GM23338 (cell line): ENCODE measurements at regions not wholly inside any gene's neighbourhood (a gene's known extent, or its start where the extent isn't known, plus 50 kb on each side); places are given as distances from the start of the nearest gene placed in this dataset.

Source experiments
- ATAC-seq: fragments of 200-7000 bp; cut with Tn5 transposase; 3 replicates; pipeline ENCODE4 v1.9.1; 2020
- DNase-seq: peaks from one replicate; pipeline ENCODE4 v3.0.0-alpha.2; 2015; ENCODE audit warnings: low spot score
- H2AFZ ChIP-seq: fragments of 200-600 bp; sonication (generic); 2 replicates; pipeline ENCODE4 v1.8.0; 2016; ENCODE audit warnings: antibody characterized with exemption, mild to moderate bottlenecking, moderate library complexity
- H3F3A ChIP-seq: fragments of 200-600 bp; sonication (generic); replicated peaks from 2 replicates; pipeline ENCODE4 v1.8.0; 2017; ENCODE audit warnings: antibody characterized with exemption, mixed run types, low read depth
- H3K27ac ChIP-seq: fragments of 200-600 bp; sonication (generic); 2 replicates; pipeline ENCODE4 v1.6.1; 2016; ENCODE audit warnings: low read depth
- H3K27me3 ChIP-seq: fragments of 200-600 bp; sonication (generic); 2 replicates; pipeline ENCODE4 v1.8.0; 2016; ENCODE audit warnings: mild to moderate bottlenecking, mixed run types, moderate library complexity; ENCODE audit not compliant: insufficient read depth
- H3K36me3 ChIP-seq: fragments of 200-600 bp; sonication (generic); 2 replicates; pipeline ENCODE4 v1.8.0; 2016; ENCODE audit warnings: mild to moderate bottlenecking; ENCODE audit not compliant: insufficient read depth
- H3K4me1 ChIP-seq: fragments of 200-600 bp; sonication (generic); 2 replicates; pipeline ENCODE4 v1.8.0; 2016; ENCODE audit warnings: mild to moderate bottlenecking, moderate library complexity; ENCODE audit not compliant: insufficient read depth
- H3K4me2 ChIP-seq: fragments of 200-600 bp; sonication (generic); 2 replicates; pipeline ENCODE4 v1.7.1; 2017; ENCODE audit warnings: mixed run types
- H3K4me3 ChIP-seq: fragments of 200-600 bp; sonication (generic); 2 replicates; pipeline ENCODE4 v1.6.1; 2016; ENCODE audit warnings: mixed run types
- H3K79me2 ChIP-seq: fragments of 200-600 bp; sonication (generic); replicated peaks from 2 replicates; pipeline ENCODE4 v1.8.0; 2017; ENCODE audit warnings: mild to moderate bottlenecking; ENCODE audit not compliant: insufficient read depth
- H3K9me2 ChIP-seq: fragments of 200-600 bp; sonication (generic); 2 replicates; pipeline ENCODE4 v1.8.0; 2017; ENCODE audit not compliant: insufficient read depth
- H4K20me1 ChIP-seq: fragments of 200-600 bp; sonication (generic); replicated peaks from 2 replicates; pipeline ENCODE4 v1.8.0; 2017; ENCODE audit warnings: mild to moderate bottlenecking; ENCODE audit not compliant: insufficient read depth
- H3K27ac Mint-ChIP-seq: 2 replicates; pipeline ENCODE4 v1.8.0; 2020; ENCODE audit warnings: inconsistent platforms, mild to moderate bottlenecking, moderate library complexity, mixed read lengths
- H3K27me3 Mint-ChIP-seq: 3 replicates; pipeline ENCODE4 v1.8.0; 2022; ENCODE audit warnings: low read depth, mild to moderate bottlenecking, moderate library complexity, mixed read lengths, inconsistent platforms; ENCODE audit not compliant: insufficient read depth, poor library complexity
- H3K36me3 Mint-ChIP-seq: 3 replicates; pipeline ENCODE4 v1.8.0; 2021; ENCODE audit warnings: low read depth, mild to moderate bottlenecking, inconsistent platforms, moderate library complexity, mixed read lengths
- H3K4me1 Mint-ChIP-seq: 3 replicates; pipeline ENCODE4 v1.8.0; 2020; ENCODE audit warnings: mild to moderate bottlenecking, inconsistent platforms, mixed read lengths
- H3K4me3 Mint-ChIP-seq: 3 replicates; pipeline ENCODE4 v1.8.0; 2021; ENCODE audit warnings: moderate library complexity, mild to moderate bottlenecking, inconsistent platforms, mixed read lengths
- H3K9me3 Mint-ChIP-seq: 3 replicates; pipeline ENCODE4 v1.8.0; 2020; ENCODE audit warnings: moderate library complexity, mild to moderate bottlenecking, inconsistent platforms, mixed read lengths
- CREB1 ChIP-seq: fragments of 250-450 bp; sonication (Bioruptor Pico); IDR thresholded peaks from 2 replicates; pipeline ENCODE4 v1.5.0; 2020; ENCODE audit warnings: low read depth, mild to moderate bottlenecking, moderate library complexity
- EZH2 ChIP-seq: fragments of 200-600 bp; sonication (generic); IDR thresholded peaks from one replicate; pipeline ENCODE4 v1.8.0; 2017; ENCODE audit warnings: antibody characterized with exemption, mild to moderate bottlenecking, low read depth; ENCODE audit not compliant: unreplicated experiment
- EZH2phosphoT487 ChIP-seq: fragments of 200-600 bp; sonication (generic); IDR thresholded peaks from one replicate; pipeline ENCODE4 v1.8.1; 2018; ENCODE audit warnings: antibody characterized with exemption; ENCODE audit not compliant: unreplicated experiment
- JUNB ChIP-seq: IDR thresholded peaks from one replicate; pipeline ENCODE4 v1.6.1; 2016; ENCODE audit warnings: antibody characterized with exemption; ENCODE audit not compliant: unreplicated experiment
- NANOG ChIP-seq: IDR thresholded peaks from 2 replicates; pipeline ENCODE4 v1.6.1; 2016; ENCODE audit warnings: antibody characterized with exemption, borderline replicate concordance
- POLR2AphosphoS5 ChIP-seq: IDR thresholded peaks from 2 replicates; pipeline ENCODE4 v1.6.1; 2016; ENCODE audit warnings: antibody characterized with exemption, low read depth
- STAT1 ChIP-seq: IDR thresholded peaks from one replicate; pipeline ENCODE4 v1.6.1; 2016; ENCODE audit warnings: antibody characterized with exemption; ENCODE audit not compliant: unreplicated experiment
- ZNF114 ChIP-seq: fragments of 250-450 bp; sonication (Bioruptor Pico); IDR thresholded peaks from 2 replicates; pipeline ENCODE4 v1.5.0; 2020; ENCODE audit warnings: mild to moderate bottlenecking, moderate library complexity
- ZNF331 ChIP-seq: fragments of 250-450 bp; sonication (Bioruptor Pico); IDR thresholded peaks from 2 replicates; pipeline ENCODE4 v1.5.0; 2020; ENCODE audit warnings: low read depth, mild to moderate bottlenecking, moderate library complexity
- TF ChIP-seq, protein P1 (sequence below): fragments of 250-450 bp; sonication (Bioruptor Pico); IDR thresholded peaks from 2 replicates; pipeline ENCODE4 v1.5.0; 2020; ENCODE audit warnings: mild to moderate bottlenecking, moderate library complexity
- TF ChIP-seq, protein P2 (sequence below): IDR thresholded peaks from 2 replicates; pipeline ENCODE4 v1.6.1; 2016; ENCODE audit warnings: antibody characterized with exemption
- TF ChIP-seq, protein P3 (sequence below), 2 experiments: fragments of 200-600 bp in 1 of 2; sonication (generic) in 1 of 2; conservative IDR thresholded peaks; 2 replicates each; pipeline versions ENCODE4 v1.5.1 to v1.6.1; 2016 to 2017; ENCODE audit warnings: antibody characterized with exemption in 2 of 2, low read depth in 2 of 2, mild to moderate bottlenecking in 2 of 2, moderate library complexity in 1 of 2
- TF ChIP-seq, protein P4 (sequence below): IDR thresholded peaks from one replicate; pipeline ENCODE4 v1.6.1; 2018; ENCODE audit warnings: antibody characterized with exemption; ENCODE audit not compliant: unreplicated experiment

DNA sequence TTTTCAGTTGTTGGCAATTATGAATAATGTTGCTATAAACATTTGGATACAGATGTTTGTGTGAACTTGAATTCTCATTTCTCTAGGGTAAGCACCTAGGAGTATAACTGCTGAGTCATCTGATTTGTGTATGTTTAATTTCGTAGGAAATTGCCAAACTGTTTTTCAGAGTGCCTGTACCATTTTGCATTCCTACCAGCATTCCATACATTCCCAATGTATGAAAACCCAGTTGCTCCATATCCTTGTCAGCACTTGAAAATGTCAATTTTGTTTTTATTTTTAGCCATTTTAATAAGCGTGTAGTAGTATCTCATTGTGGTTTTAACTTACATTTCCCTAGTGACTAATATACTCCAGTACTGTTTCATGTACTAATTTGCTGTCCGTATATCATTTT, 98.5 kb upstream of the TSC22D2 start:
- no peak overlapping the region for H3K27ac ChIP-seq
- Mint-ChIP-seq H3K27me3 (peaks cover 6% of the 10 kb centered on the region), H3K9me3 (no peaks in the 10 kb centered on the region), H3K4me1 (no peaks in the 10 kb centered on the region; the same call in 2 of the 3 replicates), H3K36me3 (no peaks in the 10 kb centered on the region), H3K27ac (no peak overlapping the region), H3K4me3 (no peak overlapping the region)
- ATAC-seq (no peak), DNase-seq (no peak)
- H3F3A ChIP-seq, result no peaks in the 10 kb centered on the region
- no peak overlapping the region for H3K4me2 ChIP-seq
- no peak overlapping the region for H3K4me3 ChIP-seq
- H3K9me2 ChIP-seq, result no peaks in the 10 kb centered on the region; the same call in 1 of the 2 replicates
- TF ChIP-seq EZH2phosphoT487 (no peak), JUNB (no peak), ZNF331 (CRISPR knock-in tag) (no peak), POLR2AphosphoS5 (no peak), ZNF114 (CRISPR knock-in tag) (no peak), NANOG (no peak), EZH2 (no peak), CREB1 (CRISPR knock-in tag) (no peak), STAT1 (no peak)
- TF ChIP-seq, protein P1, sequence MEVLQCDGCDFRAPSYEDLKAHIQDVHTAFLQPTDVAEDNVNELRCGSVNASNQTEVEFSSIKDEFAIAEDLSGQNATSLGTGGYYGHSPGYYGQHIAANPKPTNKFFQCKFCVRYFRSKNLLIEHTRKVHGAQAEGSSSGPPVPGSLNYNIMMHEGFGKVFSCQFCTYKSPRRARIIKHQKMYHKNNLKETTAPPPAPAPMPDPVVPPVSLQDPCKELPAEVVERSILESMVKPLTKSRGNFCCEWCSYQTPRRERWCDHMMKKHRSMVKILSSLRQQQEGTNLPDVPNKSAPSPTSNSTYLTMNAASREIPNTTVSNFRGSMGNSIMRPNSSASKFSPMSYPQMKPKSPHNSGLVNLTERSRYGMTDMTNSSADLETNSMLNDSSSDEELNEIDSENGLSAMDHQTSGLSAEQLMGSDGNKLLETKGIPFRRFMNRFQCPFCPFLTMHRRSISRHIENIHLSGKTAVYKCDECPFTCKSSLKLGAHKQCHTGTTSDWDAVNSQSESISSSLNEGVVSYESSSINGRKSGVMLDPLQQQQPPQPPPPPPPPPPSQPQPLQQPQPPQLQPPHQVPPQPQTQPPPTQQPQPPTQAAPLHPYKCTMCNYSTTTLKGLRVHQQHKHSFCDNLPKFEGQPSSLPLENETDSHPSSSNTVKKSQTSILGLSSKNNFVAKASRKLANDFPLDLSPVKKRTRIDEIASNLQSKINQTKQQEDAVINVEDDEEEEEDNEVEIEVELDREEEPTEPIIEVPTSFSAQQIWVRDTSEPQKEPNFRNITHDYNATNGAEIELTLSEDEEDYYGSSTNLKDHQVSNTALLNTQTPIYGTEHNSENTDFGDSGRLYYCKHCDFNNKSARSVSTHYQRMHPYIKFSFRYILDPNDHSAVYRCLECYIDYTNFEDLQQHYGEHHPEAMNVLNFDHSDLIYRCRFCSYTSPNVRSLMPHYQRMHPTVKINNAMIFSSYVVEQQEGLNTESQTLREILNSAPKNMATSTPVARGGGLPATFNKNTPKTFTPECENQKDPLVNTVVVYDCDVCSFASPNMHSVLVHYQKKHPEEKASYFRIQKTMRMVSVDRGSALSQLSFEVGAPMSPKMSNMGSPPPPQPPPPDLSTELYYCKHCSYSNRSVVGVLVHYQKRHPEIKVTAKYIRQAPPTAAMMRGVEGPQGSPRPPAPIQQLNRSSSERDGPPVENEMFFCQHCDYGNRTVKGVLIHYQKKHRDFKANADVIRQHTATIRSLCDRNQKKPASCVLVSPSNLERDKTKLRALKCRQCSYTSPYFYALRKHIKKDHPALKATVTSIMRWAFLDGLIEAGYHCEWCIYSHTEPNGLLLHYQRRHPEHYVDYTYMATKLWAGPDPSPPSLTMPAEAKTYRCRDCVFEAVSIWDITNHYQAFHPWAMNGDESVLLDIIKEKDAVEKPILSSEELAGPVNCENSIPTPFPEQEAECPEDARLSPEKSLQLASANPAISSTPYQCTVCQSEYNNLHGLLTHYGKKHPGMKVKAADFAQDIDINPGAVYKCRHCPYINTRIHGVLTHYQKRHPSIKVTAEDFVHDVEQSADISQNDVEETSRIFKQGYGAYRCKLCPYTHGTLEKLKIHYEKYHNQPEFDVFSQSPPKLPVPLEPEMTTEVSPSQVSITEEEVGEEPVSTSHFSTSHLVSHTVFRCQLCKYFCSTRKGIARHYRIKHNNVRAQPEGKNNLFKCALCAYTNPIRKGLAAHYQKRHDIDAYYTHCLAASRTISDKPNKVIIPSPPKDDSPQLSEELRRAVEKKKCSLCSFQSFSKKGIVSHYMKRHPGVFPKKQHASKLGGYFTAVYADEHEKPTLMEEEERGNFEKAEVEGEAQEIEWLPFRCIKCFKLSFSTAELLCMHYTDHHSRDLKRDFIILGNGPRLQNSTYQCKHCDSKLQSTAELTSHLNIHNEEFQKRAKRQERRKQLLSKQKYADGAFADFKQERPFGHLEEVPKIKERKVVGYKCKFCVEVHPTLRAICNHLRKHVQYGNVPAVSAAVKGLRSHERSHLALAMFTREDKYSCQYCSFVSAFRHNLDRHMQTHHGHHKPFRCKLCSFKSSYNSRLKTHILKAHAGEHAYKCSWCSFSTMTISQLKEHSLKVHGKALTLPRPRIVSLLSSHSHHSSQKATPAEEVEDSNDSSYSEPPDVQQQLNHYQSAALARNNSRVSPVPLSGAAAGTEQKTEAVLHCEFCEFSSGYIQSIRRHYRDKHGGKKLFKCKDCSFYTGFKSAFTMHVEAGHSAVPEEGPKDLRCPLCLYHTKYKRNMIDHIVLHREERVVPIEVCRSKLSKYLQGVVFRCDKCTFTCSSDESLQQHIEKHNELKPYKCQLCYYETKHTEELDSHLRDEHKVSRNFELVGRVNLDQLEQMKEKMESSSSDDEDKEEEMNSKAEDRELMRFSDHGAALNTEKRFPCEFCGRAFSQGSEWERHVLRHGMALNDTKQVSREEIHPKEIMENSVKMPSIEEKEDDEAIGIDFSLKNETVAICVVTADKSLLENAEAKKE (CRISPR knock-in tag), result no peak
- TF ChIP-seq, protein P2, sequence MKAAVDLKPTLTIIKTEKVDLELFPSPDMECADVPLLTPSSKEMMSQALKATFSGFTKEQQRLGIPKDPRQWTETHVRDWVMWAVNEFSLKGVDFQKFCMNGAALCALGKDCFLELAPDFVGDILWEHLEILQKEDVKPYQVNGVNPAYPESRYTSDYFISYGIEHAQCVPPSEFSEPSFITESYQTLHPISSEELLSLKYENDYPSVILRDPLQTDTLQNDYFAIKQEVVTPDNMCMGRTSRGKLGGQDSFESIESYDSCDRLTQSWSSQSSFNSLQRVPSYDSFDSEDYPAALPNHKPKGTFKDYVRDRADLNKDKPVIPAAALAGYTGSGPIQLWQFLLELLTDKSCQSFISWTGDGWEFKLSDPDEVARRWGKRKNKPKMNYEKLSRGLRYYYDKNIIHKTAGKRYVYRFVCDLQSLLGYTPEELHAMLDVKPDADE, result no peak
- TF ChIP-seq, protein P3, sequence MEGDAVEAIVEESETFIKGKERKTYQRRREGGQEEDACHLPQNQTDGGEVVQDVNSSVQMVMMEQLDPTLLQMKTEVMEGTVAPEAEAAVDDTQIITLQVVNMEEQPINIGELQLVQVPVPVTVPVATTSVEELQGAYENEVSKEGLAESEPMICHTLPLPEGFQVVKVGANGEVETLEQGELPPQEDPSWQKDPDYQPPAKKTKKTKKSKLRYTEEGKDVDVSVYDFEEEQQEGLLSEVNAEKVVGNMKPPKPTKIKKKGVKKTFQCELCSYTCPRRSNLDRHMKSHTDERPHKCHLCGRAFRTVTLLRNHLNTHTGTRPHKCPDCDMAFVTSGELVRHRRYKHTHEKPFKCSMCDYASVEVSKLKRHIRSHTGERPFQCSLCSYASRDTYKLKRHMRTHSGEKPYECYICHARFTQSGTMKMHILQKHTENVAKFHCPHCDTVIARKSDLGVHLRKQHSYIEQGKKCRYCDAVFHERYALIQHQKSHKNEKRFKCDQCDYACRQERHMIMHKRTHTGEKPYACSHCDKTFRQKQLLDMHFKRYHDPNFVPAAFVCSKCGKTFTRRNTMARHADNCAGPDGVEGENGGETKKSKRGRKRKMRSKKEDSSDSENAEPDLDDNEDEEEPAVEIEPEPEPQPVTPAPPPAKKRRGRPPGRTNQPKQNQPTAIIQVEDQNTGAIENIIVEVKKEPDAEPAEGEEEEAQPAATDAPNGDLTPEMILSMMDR (conservative IDR thresholded peaks at IDR 0.05; ENCODE audit: low read depth in 2 of 2), result no peak
- TF ChIP-seq, protein P4, sequence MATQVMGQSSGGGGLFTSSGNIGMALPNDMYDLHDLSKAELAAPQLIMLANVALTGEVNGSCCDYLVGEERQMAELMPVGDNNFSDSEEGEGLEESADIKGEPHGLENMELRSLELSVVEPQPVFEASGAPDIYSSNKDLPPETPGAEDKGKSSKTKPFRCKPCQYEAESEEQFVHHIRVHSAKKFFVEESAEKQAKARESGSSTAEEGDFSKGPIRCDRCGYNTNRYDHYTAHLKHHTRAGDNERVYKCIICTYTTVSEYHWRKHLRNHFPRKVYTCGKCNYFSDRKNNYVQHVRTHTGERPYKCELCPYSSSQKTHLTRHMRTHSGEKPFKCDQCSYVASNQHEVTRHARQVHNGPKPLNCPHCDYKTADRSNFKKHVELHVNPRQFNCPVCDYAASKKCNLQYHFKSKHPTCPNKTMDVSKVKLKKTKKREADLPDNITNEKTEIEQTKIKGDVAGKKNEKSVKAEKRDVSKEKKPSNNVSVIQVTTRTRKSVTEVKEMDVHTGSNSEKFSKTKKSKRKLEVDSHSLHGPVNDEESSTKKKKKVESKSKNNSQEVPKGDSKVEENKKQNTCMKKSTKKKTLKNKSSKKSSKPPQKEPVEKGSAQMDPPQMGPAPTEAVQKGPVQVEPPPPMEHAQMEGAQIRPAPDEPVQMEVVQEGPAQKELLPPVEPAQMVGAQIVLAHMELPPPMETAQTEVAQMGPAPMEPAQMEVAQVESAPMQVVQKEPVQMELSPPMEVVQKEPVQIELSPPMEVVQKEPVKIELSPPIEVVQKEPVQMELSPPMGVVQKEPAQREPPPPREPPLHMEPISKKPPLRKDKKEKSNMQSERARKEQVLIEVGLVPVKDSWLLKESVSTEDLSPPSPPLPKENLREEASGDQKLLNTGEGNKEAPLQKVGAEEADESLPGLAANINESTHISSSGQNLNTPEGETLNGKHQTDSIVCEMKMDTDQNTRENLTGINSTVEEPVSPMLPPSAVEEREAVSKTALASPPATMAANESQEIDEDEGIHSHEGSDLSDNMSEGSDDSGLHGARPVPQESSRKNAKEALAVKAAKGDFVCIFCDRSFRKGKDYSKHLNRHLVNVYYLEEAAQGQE, result no peak
- H3K79me2 ChIP-seq, result no peaks in the 10 kb centered on the region
- no peaks in the 10 kb centered on the region for H3K4me1 ChIP-seq
- H3K27me3 ChIP-seq, result no peaks in the 10 kb centered on the region
- no peaks in the 10 kb centered on the region for H3K36me3 ChIP-seq
- H4K20me1 ChIP-seq, result no peaks in the 10 kb centered on the region
- H2AFZ ChIP-seq, result no peak overlapping the region
